Vagina (tissue), 2 donors: ENCODE measurements at regions not wholly inside any gene's neighbourhood (a gene's known extent, or its start where the extent isn't known, plus 50 kb on each side); places are given as distances from the start of the nearest gene placed in this dataset.

ENCODE experiments used
- DNase-seq, 2 donors: peaks; one replicate each; pipeline ENCODE4 v3.0.0-alpha.2; 2017; ENCODE audit errors: extremely low spot score in 2 of 2
- H3K27ac ChIP-seq: fragments of 200-600 bp; sonication (generic); one replicate; pipeline ENCODE4 v1.5.1; 2019
- H3K27me3 ChIP-seq: fragments of 200-600 bp; sonication (generic); one replicate; pipeline ENCODE4 v1.5.1; 2019
- H3K36me3 ChIP-seq, 2 donors: fragments of 200-600 bp; sonication (generic); one replicate each; pipeline ENCODE4 v1.5.1; 2017 to 2019
- H3K4me1 ChIP-seq: fragments of 200-600 bp; sonication (generic); one replicate; pipeline ENCODE4 v1.5.1; 2019
- H3K4me3 ChIP-seq, 2 donors: fragments of 200-600 bp; sonication (generic); 1 replicate in 1 of 2; 2 replicates in 1 of 2; pipeline ENCODE4 v1.5.1; 2016 to 2019
- H3K9me3 ChIP-seq: fragments of 200-600 bp; sonication (generic); one replicate; pipeline ENCODE4 v1.5.1; 2019
- POLR2A ChIP-seq, 2 donors: fragments of 450-650 bp; IDR thresholded peaks; one replicate each; pipeline ENCODE4 v1.6.1; 2017; ENCODE audit warnings: antibody characterized with exemption in 2 of 2, mild to moderate bottlenecking in 2 of 2, moderate library complexity in 2 of 2
- POLR2AphosphoS5 ChIP-seq, 2 donors: sonication (generic); formaldehyde crosslinking; IDR thresholded peaks; one replicate each; pipeline ENCODE4 v1.9.0; 2017; ENCODE audit warnings: antibody characterized with exemption in 2 of 2, mild to moderate bottlenecking in 2 of 2, low read depth in 1 of 2; ENCODE audit not compliant: insufficient read depth in 1 of 2
- intact Hi-C: fragments of 100-400 bp; cut with DNase I; formaldehyde crosslinking; loops from one replicate; pipeline ENCODE4 v1.15.1; 2023
- TF ChIP-seq, protein P1 (sequence below), 3 experiments: fragments of 450-650 bp in 2 of 3; fragments of 200-600 bp in 1 of 3; sonication (generic) in 1 of 3; IDR thresholded peaks; one replicate each; pipeline ENCODE4 v1.5.1; 2017 to 2019; ENCODE audit warnings: antibody characterized with exemption in 3 of 3, mild to moderate bottlenecking in 2 of 3, moderate library complexity in 2 of 3

DNA sequence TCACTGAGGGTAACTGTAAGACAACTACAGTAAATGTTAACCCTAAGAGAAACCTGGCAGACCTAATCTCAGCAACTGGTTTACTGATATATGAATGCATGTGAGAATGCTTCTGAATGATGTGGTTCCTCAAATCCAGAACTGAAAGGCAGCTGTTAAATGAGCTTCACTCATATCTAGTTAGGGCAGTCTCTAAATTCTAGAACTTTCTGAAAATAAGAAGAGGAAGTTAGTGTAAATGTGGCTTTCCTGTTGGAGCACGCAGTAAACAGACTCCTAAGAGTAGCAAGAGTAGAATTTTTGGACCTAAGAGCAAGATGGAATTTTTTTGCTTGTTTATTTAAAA is 117.9 kb upstream of the KCNN2 start:
- TF ChIP-seq POLR2AphosphoS5 (IDR thresholded peaks at IDR 0.05; ENCODE audit: insufficient read depth in 1 of 2, low read depth in 1 of 2) = no peak
- TF ChIP-seq, protein P1, sequence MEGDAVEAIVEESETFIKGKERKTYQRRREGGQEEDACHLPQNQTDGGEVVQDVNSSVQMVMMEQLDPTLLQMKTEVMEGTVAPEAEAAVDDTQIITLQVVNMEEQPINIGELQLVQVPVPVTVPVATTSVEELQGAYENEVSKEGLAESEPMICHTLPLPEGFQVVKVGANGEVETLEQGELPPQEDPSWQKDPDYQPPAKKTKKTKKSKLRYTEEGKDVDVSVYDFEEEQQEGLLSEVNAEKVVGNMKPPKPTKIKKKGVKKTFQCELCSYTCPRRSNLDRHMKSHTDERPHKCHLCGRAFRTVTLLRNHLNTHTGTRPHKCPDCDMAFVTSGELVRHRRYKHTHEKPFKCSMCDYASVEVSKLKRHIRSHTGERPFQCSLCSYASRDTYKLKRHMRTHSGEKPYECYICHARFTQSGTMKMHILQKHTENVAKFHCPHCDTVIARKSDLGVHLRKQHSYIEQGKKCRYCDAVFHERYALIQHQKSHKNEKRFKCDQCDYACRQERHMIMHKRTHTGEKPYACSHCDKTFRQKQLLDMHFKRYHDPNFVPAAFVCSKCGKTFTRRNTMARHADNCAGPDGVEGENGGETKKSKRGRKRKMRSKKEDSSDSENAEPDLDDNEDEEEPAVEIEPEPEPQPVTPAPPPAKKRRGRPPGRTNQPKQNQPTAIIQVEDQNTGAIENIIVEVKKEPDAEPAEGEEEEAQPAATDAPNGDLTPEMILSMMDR (IDR thresholded peaks at IDR 0.05) = no peak
- TF ChIP-seq POLR2A (IDR thresholded peaks at IDR 0.05) = no peak
- H3K4me1 ChIP-seq = no peaks in the 10 kb centered on the region

DNA sequence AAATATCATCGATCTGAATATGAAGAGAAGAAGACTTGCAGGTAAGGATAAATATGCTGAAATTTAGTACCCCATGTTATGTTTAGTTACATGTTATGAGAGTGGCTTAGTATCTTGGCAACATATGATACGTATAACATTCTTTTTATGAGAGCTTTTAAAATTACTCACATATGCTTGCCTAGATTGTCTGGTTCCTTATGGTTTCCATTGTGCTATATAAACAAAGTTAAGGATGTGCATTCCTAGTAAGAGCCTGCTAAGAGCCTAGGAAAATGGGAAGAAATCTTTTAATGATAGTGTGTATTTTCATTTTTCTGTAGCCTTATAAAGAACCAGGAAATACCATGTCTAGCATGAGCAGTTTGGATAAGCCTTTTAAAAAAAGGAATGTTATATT is 112.0 kb upstream of the KCNN2 start:
- H3K27ac ChIP-seq = no peak overlapping the region
- TF ChIP-seq, protein P1 (IDR thresholded peaks at IDR 0.05) = no peak
- no peak for TF ChIP-seq POLR2AphosphoS5 (IDR thresholded peaks at IDR 0.05; ENCODE audit: insufficient read depth in 1 of 2, low read depth in 1 of 2)
- no peak for TF ChIP-seq POLR2A (IDR thresholded peaks at IDR 0.05)
- no peaks in the 10 kb centered on the region for H3K27me3 ChIP-seq
- H3K9me3 ChIP-seq = no peaks in the 10 kb centered on the region
- H3K36me3 ChIP-seq = no peaks in the 10 kb centered on the region
- H3K4me3 ChIP-seq = no peak overlapping the region
- no peak for DNase-seq
- intact Hi-C loops = no loop called here
- no peaks in the 10 kb centered on the region for H3K4me1 ChIP-seq

More for the DNA sequence above, 117.9 kb upstream of the KCNN2 start:
- H3K27ac ChIP-seq = no peak overlapping the region
- no peaks in the 10 kb centered on the region for H3K27me3 ChIP-seq
- H3K36me3 ChIP-seq = no peaks in the 10 kb centered on the region
- H3K9me3 ChIP-seq = no peaks in the 10 kb centered on the region
- intact Hi-C loops = no loop called here
- H3K4me3 ChIP-seq = no peak overlapping the region
- DNase-seq = no peak

DNA sequence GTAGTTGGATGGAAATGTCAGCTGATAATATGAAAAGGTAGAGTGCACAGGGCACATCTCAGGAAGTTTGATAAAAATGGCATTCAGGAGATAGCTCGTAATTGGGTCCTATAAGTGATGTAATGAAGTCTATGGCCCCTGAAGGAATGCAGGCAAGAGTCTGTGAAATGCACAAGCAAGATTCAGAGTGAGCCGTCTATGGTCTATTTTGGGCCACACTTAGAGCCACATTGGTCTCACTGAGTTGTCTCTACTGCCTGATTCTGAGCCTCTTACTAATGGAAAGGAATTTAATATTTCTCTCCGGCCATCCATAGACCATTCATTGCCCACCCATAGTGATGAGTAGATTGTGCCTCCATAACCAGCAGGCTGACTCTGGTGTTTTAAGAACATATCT is 111.3 kb upstream of the KCNN2 start:
- TF ChIP-seq, protein P1 (IDR thresholded peaks at IDR 0.05) = no peak
- Histone ChIP-seq H3K9me3 (no peaks in the 10 kb centered on the region), H3K4me1 (no peaks in the 10 kb centered on the region), H3K27ac (no peak overlapping the region), H3K4me3 (no peak overlapping the region), H3K36me3 (no peaks in the 10 kb centered on the region), H3K27me3 (no peaks in the 10 kb centered on the region)
- intact Hi-C loops = no loop called here
- DNase-seq = no peak

DNA sequence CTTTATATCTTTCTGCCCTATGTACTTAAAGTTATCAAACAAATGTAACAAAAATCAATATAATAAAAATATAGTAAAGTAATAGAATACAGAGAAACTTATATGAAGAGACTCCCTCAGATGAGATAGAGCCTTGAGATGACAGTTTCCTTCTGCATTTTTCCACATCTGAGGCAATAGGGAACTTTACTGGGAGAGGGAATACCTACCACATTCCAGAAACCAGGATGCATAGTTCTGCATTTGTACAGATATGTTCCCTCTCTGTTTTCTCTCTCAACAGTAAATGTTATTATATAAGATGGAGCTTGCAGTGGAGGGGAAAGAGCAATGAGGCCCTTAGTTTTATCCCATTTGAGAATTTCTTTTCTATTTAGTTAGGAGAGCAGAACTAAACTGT is 109.6 kb upstream of the KCNN2 start:
- TF ChIP-seq, protein P1 (IDR thresholded peaks at IDR 0.05) = no peak
- TF ChIP-seq POLR2AphosphoS5 (IDR thresholded peaks at IDR 0.05; ENCODE audit: insufficient read depth in 1 of 2, low read depth in 1 of 2) (no peak), POLR2A (IDR thresholded peaks at IDR 0.05) (no peak)
- DNase-seq = no peak
- no peak overlapping the region for H3K4me3 ChIP-seq
- no peak overlapping the region for H3K27ac ChIP-seq
- H3K27me3 ChIP-seq = no peaks in the 10 kb centered on the region
- no peaks in the 10 kb centered on the region for H3K4me1 ChIP-seq
- no peaks in the 10 kb centered on the region for H3K36me3 ChIP-seq
- intact Hi-C loops = no loop called here
- no peaks in the 10 kb centered on the region for H3K9me3 ChIP-seq

DNA sequence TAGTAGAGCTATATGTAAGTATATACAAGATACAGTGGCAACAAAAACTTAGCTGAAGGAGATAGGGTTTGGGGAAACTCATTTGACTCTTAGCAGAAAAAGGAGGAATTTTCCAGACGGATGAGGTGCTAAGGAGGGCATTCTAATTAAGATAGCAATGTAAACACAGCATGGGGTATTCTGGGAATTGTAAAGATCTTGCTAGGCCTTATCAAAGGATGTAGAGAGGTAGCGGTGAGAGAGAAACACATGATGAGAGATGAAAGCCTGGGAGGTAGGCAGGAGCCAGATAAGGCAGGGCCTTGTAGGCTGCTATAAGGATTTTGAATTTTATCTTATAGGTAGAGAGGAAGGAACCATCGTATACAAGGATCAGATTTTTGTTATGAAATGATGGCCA is 106.6 kb upstream of the KCNN2 start:
- no peaks in the 10 kb centered on the region for H3K4me1 ChIP-seq
- intact Hi-C loops = no loop called here
- no peak overlapping the region for H3K4me3 ChIP-seq
- DNase-seq = no peak
- TF ChIP-seq POLR2A (IDR thresholded peaks at IDR 0.05) = no peak
- TF ChIP-seq, protein P1 (IDR thresholded peaks at IDR 0.05) = no peak
- no peak for TF ChIP-seq POLR2AphosphoS5 (IDR thresholded peaks at IDR 0.05; ENCODE audit: insufficient read depth in 1 of 2, low read depth in 1 of 2)
- no peaks in the 10 kb centered on the region for H3K27me3 ChIP-seq
- H3K27ac ChIP-seq = no peak overlapping the region
- no peaks in the 10 kb centered on the region for H3K36me3 ChIP-seq
- no peaks in the 10 kb centered on the region for H3K9me3 ChIP-seq
